ENCODE measurements at regions not wholly inside any gene's neighbourhood (a gene's known extent, or its start where the extent isn't known, plus 50 kb on each side); places are given as distances from the start of the nearest gene placed in this dataset.

DNA sequence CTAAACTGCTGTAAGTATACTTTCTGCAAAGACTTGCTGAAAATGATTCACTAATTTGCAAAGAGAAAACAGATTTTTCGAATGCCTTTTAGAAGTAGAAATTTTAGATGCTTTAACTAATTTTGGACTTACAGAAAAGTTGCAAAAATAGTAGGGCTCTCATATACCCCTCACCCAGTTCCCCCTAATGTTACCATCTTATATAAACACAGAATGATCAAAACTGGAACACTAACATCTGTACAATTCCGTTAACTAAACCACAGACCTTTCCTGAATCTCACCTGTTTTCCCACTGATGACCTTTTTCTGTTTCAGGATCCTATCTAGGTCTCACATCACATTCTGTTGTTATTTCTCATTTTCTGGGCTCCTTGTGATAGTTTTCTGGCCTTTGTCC, 454.8 kb downstream of the SHQ1 start:
- WGBS, 2 donors (ENCODE audit: low coverage in 1 of 2), result 95 to 100% methylated on average over 2 of the region's 2 CpGs
- H3K4me3 ChIP-seq, result no peak overlapping the region
- no peak for ATAC-seq
- no peaks in the 10 kb centered on the region for H3K27me3 ChIP-seq
- peaks cover 0 to 75% (median 0%) of the 10 kb centered on the region in 3 donors for H3K4me1 ChIP-seq
- TF ChIP-seq POLR2A (IDR thresholded peaks at IDR 0.05) (no peak), EP300 (IDR thresholded peaks at IDR 0.05) (no peak), POLR2AphosphoS5 (IDR thresholded peaks at IDR 0.05) (no peak)
- TF ChIP-seq, protein P1, sequence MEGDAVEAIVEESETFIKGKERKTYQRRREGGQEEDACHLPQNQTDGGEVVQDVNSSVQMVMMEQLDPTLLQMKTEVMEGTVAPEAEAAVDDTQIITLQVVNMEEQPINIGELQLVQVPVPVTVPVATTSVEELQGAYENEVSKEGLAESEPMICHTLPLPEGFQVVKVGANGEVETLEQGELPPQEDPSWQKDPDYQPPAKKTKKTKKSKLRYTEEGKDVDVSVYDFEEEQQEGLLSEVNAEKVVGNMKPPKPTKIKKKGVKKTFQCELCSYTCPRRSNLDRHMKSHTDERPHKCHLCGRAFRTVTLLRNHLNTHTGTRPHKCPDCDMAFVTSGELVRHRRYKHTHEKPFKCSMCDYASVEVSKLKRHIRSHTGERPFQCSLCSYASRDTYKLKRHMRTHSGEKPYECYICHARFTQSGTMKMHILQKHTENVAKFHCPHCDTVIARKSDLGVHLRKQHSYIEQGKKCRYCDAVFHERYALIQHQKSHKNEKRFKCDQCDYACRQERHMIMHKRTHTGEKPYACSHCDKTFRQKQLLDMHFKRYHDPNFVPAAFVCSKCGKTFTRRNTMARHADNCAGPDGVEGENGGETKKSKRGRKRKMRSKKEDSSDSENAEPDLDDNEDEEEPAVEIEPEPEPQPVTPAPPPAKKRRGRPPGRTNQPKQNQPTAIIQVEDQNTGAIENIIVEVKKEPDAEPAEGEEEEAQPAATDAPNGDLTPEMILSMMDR (IDR thresholded peaks at IDR 0.05), result no peak
- H3K27ac ChIP-seq, result no peak overlapping the region
- H3K9me3 ChIP-seq, result no peaks in the 10 kb centered on the region
- no peaks in the 10 kb centered on the region for H3K36me3 ChIP-seq

DNA sequence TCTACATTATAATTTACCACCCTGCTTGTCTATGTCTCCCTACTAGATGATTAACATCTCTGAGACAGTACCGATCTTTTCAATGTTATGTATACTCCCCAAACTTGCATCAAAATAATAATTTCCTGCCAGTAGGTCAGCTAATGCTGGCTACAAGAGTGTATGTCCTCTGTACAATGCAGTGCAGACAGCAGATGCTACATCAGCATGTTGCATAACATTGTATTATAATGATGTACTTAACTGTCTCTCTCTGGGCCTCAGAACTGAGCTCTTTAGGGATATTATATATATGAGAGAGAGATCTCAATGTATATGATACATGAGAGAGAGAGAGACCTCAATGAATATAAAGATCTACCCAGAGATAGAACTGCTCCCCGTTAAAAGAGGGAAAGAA, 456.6 kb downstream of the SHQ1 start:
- Histone ChIP-seq H3K27ac (no peak overlapping the region), H3K9me3 (no peaks in the 10 kb centered on the region), H3K4me3 (no peak overlapping the region), H3K4me1 (peaks cover 0 to 58% (median 3%) of the 10 kb centered on the region in 3 donors), H3K27me3 (no peaks in the 10 kb centered on the region), H3K36me3 (no peaks in the 10 kb centered on the region)
- TF ChIP-seq EP300 (IDR thresholded peaks at IDR 0.05), result no peak
- TF ChIP-seq POLR2AphosphoS5 (IDR thresholded peaks at IDR 0.05), result no peak
- TF ChIP-seq, protein P1 (IDR thresholded peaks at IDR 0.05), result no peak
- TF ChIP-seq POLR2A (IDR thresholded peaks at IDR 0.05), result no peak
- WGBS, 2 donors (ENCODE audit: low coverage in 1 of 2), result 50 to 80% methylated on average over 1 to 2 of the region's 2 CpGs
- no peak for ATAC-seq

DNA sequence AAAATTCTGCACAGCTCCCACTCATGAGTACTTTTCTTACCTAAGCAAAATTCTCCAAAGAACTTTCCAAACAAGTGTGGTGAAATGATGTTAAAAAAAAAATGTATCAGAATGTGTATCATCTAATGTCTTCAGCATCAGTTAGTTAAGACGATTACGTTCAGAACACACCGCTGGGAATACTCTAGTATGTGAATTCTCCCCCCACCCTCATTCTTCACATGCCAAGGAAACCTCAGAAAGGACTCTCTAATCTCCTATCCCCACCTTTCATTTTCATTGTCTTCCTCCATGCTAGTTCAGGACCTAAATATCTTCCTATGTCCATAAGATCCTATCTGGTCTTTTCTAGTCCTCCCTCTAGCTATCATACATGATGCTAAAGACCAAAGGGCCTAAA, 457.4 kb downstream of the SHQ1 start:
- H3K27me3 ChIP-seq, result no peaks in the 10 kb centered on the region
- TF ChIP-seq EP300 (IDR thresholded peaks at IDR 0.05) (no peak), POLR2A (IDR thresholded peaks at IDR 0.05) (no peak), POLR2AphosphoS5 (IDR thresholded peaks at IDR 0.05) (no peak)
- TF ChIP-seq, protein P1 (IDR thresholded peaks at IDR 0.05), result no peak
- H3K36me3 ChIP-seq, result no peaks in the 10 kb centered on the region
- H3K27ac ChIP-seq, result no peak overlapping the region
- H3K9me3 ChIP-seq, result no peaks in the 10 kb centered on the region
- ATAC-seq, result no peak
- peaks cover 0 to 50% (median 3%) of the 10 kb centered on the region in 3 donors for H3K4me1 ChIP-seq
- H3K4me3 ChIP-seq, result no peak overlapping the region
- 80 to 82% methylated on average over 3 of the region's 3 CpGs for WGBS, 2 donors (ENCODE audit: low coverage in 1 of 2)

DNA sequence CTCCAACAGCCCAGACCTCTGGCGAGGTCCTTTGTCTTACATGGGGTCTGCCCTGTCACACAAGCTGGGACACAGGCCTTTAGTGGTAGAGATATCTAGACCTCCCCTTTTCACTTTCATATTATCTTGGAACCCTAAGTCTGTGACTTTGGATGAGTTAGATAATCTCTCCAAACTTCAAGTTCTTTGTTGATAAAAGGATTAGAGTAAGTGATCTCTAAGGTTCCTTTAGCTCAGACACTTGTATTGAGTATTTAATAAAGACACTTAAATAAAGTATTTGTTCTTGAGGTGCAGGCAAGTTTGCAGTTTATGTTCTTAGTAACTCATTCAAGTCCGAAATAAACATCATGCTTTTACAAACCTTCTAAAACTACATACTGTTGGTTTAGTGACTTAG, 459.6 kb downstream of the SHQ1 start:
- peaks cover 0 to 35% (median 3%) of the 10 kb centered on the region in 3 donors for H3K4me1 ChIP-seq
- H3K36me3 ChIP-seq, result no peaks in the 10 kb centered on the region
- WGBS, 2 donors (ENCODE audit: low coverage in 1 of 2), result 60 to 83% methylated on average over 1 to 2 of the region's 2 CpGs
- TF ChIP-seq EP300 (IDR thresholded peaks at IDR 0.05) (no peak), POLR2A (IDR thresholded peaks at IDR 0.05) (no peak), POLR2AphosphoS5 (IDR thresholded peaks at IDR 0.05) (no peak)
- TF ChIP-seq, protein P1 (IDR thresholded peaks at IDR 0.05), result no peak
- ATAC-seq, result no peak
- H3K27me3 ChIP-seq, result no peaks in the 10 kb centered on the region
- no peak overlapping the region for H3K27ac ChIP-seq
- no peak overlapping the region for H3K4me3 ChIP-seq
- H3K9me3 ChIP-seq, result no peaks in the 10 kb centered on the region

DNA sequence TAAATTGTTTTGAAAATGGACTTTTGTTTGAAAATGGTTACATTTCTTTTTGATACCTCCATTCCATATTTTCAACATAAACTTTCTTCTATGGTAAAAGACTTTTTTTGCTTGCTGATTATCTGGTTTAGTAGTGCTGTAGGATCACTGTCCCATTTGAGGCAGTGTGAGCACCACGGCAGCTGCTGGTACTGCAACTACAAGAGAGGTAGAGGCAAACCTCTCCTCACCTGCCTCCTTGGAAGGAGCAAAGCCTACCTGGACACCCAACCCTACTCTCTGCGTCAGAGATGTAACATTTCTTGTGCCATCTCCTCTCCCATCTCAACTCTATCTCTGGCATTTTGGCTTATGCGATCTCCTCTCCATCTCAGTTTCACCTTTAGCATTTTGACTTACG, 460.1 kb downstream of the SHQ1 start:
- Histone ChIP-seq H3K27me3 (no peaks in the 10 kb centered on the region), H3K4me1 (peaks cover 0 to 35% (median 3%) of the 10 kb centered on the region in 3 donors), H3K27ac (no peak overlapping the region), H3K4me3 (no peak overlapping the region), H3K36me3 (no peaks in the 10 kb centered on the region), H3K9me3 (no peaks in the 10 kb centered on the region)
- WGBS, 2 donors (ENCODE audit: low coverage in 1 of 2), result 86 to 100% methylated on average over 1 to 4 of the region's 4 CpGs
- TF ChIP-seq POLR2A (IDR thresholded peaks at IDR 0.05), result no peak
- no peak for TF ChIP-seq POLR2AphosphoS5 (IDR thresholded peaks at IDR 0.05)
- TF ChIP-seq, protein P1 (IDR thresholded peaks at IDR 0.05), result no peak
- TF ChIP-seq EP300 (IDR thresholded peaks at IDR 0.05), result no peak
- no peak for ATAC-seq

All from gastroesophageal sphincter (tissue), 4 donors.